ENCODE measurements at regions not wholly inside any gene's neighbourhood (a gene's known extent, or its start where the extent isn't known, plus 50 kb on each side); places are given as distances from the start of the nearest gene placed in this dataset.

DNA sequence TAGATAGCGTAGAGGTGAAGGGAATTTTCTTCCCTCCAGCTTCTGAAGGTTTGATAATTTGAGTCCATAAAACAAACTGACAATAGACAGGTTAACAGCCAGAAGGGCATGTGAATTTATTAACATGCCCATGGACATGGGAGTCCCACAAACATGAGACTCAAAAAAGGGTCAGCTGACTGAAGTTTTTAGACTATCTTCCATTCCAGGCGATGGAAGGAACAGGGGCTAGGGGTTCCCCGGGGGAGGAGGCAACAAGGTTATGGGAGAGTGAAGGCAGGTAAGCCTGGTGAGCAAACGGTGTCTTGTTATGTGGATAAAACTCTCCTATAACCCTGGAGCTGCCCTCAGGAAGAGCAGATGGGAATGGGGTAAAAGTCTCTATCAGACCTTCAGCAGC lies 81.5 kb upstream of the SORBS2 start:
- H3K36me3 ChIP-seq, result no peaks in the 10 kb centered on the region
- no peaks in the 10 kb centered on the region for H3K27me3 ChIP-seq
- no peak overlapping the region for H3K4me3 ChIP-seq
- no peak for DNase-seq
- TF ChIP-seq EP300 (IDR thresholded peaks at IDR 0.05) (no peak), POLR2A (IDR thresholded peaks at IDR 0.05) (no peak)
- TF ChIP-seq, protein P1, sequence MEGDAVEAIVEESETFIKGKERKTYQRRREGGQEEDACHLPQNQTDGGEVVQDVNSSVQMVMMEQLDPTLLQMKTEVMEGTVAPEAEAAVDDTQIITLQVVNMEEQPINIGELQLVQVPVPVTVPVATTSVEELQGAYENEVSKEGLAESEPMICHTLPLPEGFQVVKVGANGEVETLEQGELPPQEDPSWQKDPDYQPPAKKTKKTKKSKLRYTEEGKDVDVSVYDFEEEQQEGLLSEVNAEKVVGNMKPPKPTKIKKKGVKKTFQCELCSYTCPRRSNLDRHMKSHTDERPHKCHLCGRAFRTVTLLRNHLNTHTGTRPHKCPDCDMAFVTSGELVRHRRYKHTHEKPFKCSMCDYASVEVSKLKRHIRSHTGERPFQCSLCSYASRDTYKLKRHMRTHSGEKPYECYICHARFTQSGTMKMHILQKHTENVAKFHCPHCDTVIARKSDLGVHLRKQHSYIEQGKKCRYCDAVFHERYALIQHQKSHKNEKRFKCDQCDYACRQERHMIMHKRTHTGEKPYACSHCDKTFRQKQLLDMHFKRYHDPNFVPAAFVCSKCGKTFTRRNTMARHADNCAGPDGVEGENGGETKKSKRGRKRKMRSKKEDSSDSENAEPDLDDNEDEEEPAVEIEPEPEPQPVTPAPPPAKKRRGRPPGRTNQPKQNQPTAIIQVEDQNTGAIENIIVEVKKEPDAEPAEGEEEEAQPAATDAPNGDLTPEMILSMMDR (IDR thresholded peaks at IDR 0.05), result no peak
- intact Hi-C loops (cut with DNase I), result no loop called here
- H3K9me3 ChIP-seq, result no peaks in the 10 kb centered on the region
- H3K27ac ChIP-seq, result no peak overlapping the region
- WGBS, 3 donors, result 91 to 97% (median 95%) methylated on average over 4 of the region's 4 CpGs
- no peaks in the 10 kb centered on the region for H3K4me1 ChIP-seq (ENCODE audit: insufficient read depth)

DNA sequence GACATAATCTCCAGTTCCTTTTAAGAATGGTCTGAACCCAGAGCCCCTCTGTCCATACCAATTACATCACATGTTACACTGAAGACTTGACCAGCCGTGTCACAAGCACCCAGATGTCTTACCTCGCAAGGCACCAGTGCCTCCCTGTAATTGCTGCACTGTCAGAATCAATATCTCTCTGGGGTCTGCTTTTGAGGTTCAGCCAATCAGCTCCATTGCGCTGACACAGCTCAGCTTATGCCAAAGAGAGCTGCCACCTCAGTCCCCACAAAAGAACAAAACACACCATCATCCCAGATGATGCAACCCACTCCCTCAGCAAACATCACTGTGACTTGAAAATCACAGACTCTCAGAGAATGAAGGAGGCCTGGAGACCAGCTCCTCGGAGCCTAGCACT lies 82.5 kb upstream of the SORBS2 start:
- intact Hi-C loops (cut with DNase I), result no loop called here
- 85 to 97% (median 89%) methylated on average over 4 of the region's 4 CpGs for WGBS, 3 donors
- no peaks in the 10 kb centered on the region for H3K27me3 ChIP-seq
- no peaks in the 10 kb centered on the region for H3K4me1 ChIP-seq (ENCODE audit: insufficient read depth)
- no peak for TF ChIP-seq EP300 (IDR thresholded peaks at IDR 0.05)
- no peak for TF ChIP-seq POLR2A (IDR thresholded peaks at IDR 0.05)
- TF ChIP-seq, protein P1 (IDR thresholded peaks at IDR 0.05), result no peak
- H3K27ac ChIP-seq, result no peak overlapping the region
- H3K9me3 ChIP-seq, result no peaks in the 10 kb centered on the region
- DNase-seq, result no peak
- H3K36me3 ChIP-seq, result no peaks in the 10 kb centered on the region
- no peak overlapping the region for H3K4me3 ChIP-seq

DNA sequence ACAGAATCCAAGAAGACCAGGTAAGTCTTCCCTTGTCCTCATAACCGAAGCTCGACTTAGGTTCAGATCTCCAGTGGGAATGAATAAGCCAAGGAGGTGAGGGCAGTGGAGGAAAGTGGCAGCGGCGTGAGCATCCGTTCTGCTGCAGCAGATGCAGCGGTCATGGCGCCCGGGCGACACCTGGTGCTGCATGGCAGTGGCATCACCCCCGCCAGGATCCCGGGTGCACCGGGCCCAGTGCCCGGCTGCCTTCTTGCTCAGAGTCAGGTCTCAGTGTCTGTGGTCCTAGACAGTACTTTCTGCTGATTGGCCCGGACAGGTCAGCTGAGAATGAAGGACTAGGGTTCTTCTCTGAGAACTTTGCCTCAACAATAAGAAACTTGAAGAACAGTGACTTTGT lies 83.4 kb upstream of the SORBS2 start:
- no peaks in the 10 kb centered on the region for H3K36me3 ChIP-seq
- H3K4me3 ChIP-seq, result no peak overlapping the region
- no peaks in the 10 kb centered on the region for H3K9me3 ChIP-seq
- DNase-seq, result no peak
- 93 to 97% (median 97%) methylated on average over 14 of the region's 14 CpGs for WGBS, 3 donors
- no peaks in the 10 kb centered on the region for H3K4me1 ChIP-seq (ENCODE audit: insufficient read depth)
- intact Hi-C loops (cut with DNase I), result no loop called here
- TF ChIP-seq, protein P1 (IDR thresholded peaks at IDR 0.05), result no peak
- no peak for TF ChIP-seq POLR2A (IDR thresholded peaks at IDR 0.05)
- TF ChIP-seq EP300 (IDR thresholded peaks at IDR 0.05), result no peak
- no peak overlapping the region for H3K27ac ChIP-seq
- H3K27me3 ChIP-seq, result no peaks in the 10 kb centered on the region

DNA sequence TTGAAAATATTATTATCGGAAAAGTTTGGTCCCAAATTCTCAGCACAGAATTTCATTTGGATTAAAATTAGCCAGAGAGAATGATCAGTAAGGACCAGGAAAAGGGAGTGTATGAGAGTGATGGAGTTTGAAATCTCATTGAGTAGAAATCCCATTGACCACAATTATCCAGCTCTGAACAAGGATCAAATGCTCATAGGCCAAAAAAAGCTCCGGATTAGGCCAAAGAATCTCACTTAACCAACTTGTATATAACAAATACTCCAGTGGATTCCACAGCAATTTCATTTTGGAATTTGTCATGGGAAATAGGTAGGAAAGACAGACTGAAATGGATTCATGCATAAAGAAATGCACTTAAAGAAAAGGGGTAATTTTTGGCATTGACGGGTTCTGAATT lies 83.9 kb upstream of the SORBS2 start:
- Histone ChIP-seq H3K27ac (no peak overlapping the region), H3K4me1 (ENCODE audit: insufficient read depth) (no peaks in the 10 kb centered on the region), H3K4me3 (no peak overlapping the region), H3K27me3 (no peaks in the 10 kb centered on the region), H3K36me3 (no peaks in the 10 kb centered on the region), H3K9me3 (no peaks in the 10 kb centered on the region)
- intact Hi-C loops (cut with DNase I), result no loop called here
- 89 to 95% (median 92%) methylated on average over 3 of the region's 3 CpGs for WGBS, 3 donors
- DNase-seq, result no peak
- TF ChIP-seq POLR2A (IDR thresholded peaks at IDR 0.05), result no peak
- no peak for TF ChIP-seq EP300 (IDR thresholded peaks at IDR 0.05)
- TF ChIP-seq, protein P1 (IDR thresholded peaks at IDR 0.05), result no peak

Data from ovary (tissue), 7 donors.